ENCODE measurements at regions not wholly inside any gene's neighbourhood (a gene's known extent, or its start where the extent isn't known, plus 50 kb on each side); places are given as distances from the start of the nearest gene placed in this dataset.

DNA sequence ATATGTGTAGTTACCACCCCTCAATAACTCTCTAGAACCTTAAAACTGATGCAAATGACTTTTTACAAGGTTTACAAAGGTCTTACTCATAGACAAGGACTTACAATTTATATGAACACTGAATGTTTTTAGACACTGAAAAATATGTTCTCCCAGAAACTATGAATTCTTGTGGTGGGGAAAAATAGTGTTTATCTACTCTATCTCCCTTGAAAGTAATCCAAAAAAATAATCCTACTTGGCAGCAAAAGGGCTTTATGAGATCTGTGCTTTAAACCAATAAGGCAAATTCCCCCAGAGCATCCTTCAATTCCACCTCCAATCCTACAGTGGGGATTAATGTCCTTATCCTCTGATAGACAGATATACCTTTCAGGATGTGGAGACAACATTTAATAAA, 1984.1 kb upstream of the RAG2 start:
- TF ChIP-seq, protein P1, sequence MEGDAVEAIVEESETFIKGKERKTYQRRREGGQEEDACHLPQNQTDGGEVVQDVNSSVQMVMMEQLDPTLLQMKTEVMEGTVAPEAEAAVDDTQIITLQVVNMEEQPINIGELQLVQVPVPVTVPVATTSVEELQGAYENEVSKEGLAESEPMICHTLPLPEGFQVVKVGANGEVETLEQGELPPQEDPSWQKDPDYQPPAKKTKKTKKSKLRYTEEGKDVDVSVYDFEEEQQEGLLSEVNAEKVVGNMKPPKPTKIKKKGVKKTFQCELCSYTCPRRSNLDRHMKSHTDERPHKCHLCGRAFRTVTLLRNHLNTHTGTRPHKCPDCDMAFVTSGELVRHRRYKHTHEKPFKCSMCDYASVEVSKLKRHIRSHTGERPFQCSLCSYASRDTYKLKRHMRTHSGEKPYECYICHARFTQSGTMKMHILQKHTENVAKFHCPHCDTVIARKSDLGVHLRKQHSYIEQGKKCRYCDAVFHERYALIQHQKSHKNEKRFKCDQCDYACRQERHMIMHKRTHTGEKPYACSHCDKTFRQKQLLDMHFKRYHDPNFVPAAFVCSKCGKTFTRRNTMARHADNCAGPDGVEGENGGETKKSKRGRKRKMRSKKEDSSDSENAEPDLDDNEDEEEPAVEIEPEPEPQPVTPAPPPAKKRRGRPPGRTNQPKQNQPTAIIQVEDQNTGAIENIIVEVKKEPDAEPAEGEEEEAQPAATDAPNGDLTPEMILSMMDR (IDR thresholded peaks at IDR 0.05) = no peak
- TF ChIP-seq POLR2A (IDR thresholded peaks at IDR 0.05) = no peak
